HEK293T (cell line): ENCODE measurements at regions not wholly inside any gene's neighbourhood (a gene's known extent, or its start where the extent isn't known, plus 50 kb on each side); places are given as distances from the start of the nearest gene placed in this dataset.

ENCODE experiments used
- ARNT ChIP-seq: fragments of 450-650 bp; IDR thresholded peaks from 2 replicates; pipeline ENCODE4 v1.6.1; 2017; ENCODE audit warnings: mild to moderate bottlenecking
- BHLHE40 ChIP-seq: fragments of 450-650 bp; IDR thresholded peaks from 2 replicates; pipeline ENCODE4 v1.6.1; 2016; ENCODE audit warnings: mild to moderate bottlenecking, moderate library complexity, borderline replicate concordance
- ELF4 ChIP-seq: fragments of 450-650 bp; IDR thresholded peaks from 2 replicates; pipeline ENCODE4 v1.6.1; 2017; ENCODE audit warnings: antibody characterized with exemption
- FOXA1 ChIP-seq: fragments of 450-650 bp; IDR thresholded peaks from 2 replicates; pipeline ENCODE4 v1.6.1; 2016; ENCODE audit warnings: mild to moderate bottlenecking
- FOXK2 ChIP-seq: fragments of 450-650 bp; IDR thresholded peaks from 2 replicates; pipeline ENCODE4 v1.6.1; 2016; ENCODE audit warnings: mild to moderate bottlenecking
- FOXM1 ChIP-seq: fragments of 450-650 bp; IDR thresholded peaks from 2 replicates; pipeline ENCODE4 v1.6.1; 2017; ENCODE audit warnings: mild to moderate bottlenecking, borderline replicate concordance
- HDGF ChIP-seq: fragments of 450-650 bp; IDR thresholded peaks from 2 replicates; pipeline ENCODE4 v1.6.1; 2017; ENCODE audit warnings: antibody characterized with exemption, borderline replicate concordance
- NFRKB ChIP-seq: fragments of 450-650 bp; IDR thresholded peaks from 2 replicates; pipeline ENCODE4 v1.6.1; 2016; ENCODE audit warnings: mild to moderate bottlenecking, moderate library complexity
- SUZ12 ChIP-seq: fragments of 450-650 bp; IDR thresholded peaks from 2 replicates; pipeline ENCODE4 v1.6.1; 2016; ENCODE audit warnings: mild to moderate bottlenecking
- TARDBP ChIP-seq: fragments of 450-650 bp; IDR thresholded peaks from 2 replicates; pipeline ENCODE4 v1.6.1; 2016
- ZNF384 ChIP-seq: fragments of 450-650 bp; IDR thresholded peaks from 2 replicates; pipeline ENCODE4 v1.6.1; 2016
- TF ChIP-seq, protein P1 (sequence below): fragments of 450-650 bp; IDR thresholded peaks from 2 replicates; pipeline ENCODE4 v1.6.1; 2016

DNA sequence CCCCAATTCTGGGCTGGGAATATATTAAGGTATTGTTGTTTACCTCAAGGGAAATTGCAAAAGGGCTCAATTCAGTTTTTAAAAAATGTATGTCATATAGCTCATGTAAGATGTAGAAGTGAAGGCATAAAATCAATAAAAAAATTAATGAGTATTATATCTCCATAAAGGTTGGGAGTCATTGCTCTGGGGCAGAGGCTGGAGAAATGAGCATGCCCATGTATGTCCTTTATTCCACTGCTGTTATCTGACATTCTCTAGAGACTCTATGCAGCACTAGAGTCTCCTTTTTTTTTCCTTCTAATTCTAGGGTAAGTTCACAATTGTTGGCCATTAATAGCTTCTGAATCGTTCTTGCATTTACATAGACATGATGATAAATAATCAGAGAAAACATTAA, 394.8 kb downstream of the KLF12 start:
- TF ChIP-seq BHLHE40 = no peak
- no peak for TF ChIP-seq SUZ12
- TF ChIP-seq FOXM1 = no peak
- TF ChIP-seq ZNF384 = no peak
- TF ChIP-seq HDGF = no peak
- TF ChIP-seq ELF4 = no peak
- TF ChIP-seq, protein P1, sequence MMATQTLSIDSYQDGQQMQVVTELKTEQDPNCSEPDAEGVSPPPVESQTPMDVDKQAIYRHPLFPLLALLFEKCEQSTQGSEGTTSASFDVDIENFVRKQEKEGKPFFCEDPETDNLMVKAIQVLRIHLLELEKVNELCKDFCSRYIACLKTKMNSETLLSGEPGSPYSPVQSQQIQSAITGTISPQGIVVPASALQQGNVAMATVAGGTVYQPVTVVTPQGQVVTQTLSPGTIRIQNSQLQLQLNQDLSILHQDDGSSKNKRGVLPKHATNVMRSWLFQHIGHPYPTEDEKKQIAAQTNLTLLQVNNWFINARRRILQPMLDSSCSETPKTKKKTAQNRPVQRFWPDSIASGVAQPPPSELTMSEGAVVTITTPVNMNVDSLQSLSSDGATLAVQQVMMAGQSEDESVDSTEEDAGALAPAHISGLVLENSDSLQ = no peak
- TF ChIP-seq FOXK2 = no peak
- TF ChIP-seq NFRKB = no peak
- no peak for TF ChIP-seq FOXA1
- TF ChIP-seq TARDBP = no peak
- TF ChIP-seq ARNT = no peak
